ENCODE measurements at regions not wholly inside any gene's neighbourhood (a gene's known extent, or its start where the extent isn't known, plus 50 kb on each side); places are given as distances from the start of the nearest gene placed in this dataset.

DNA sequence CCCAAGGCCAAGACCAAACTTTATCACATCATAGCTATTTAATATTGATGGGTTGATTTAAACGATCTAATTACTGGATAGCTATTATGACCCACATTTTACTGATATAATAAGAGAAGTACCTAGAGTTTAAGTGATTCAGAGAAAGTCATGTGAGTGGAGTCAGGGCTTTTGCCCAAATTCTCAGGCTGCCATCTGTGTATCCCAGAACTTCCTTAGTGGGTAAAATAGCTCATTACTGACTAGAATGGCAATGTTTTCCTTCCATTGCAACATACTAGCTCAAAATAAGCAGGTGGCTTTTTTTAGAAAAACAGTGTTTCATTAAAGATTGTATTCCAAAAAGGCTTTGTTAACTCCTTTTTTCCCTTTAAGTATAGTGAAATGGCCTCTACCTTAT is 113.9 kb upstream of the MAF start:
- no peak for DNase-seq
- Mint-ChIP-seq H3K4me3 (no peak overlapping the region), H3K36me3 (ENCODE audit: low read depth) (peaks cover 2% of the 10 kb centered on the region), H3K9me3 (peaks cover 3% of the 10 kb centered on the region), H3K27me3 (peaks cover 4% of the 10 kb centered on the region), H3K27ac (no peak overlapping the region), H3K4me1 (peaks cover 9% of the 10 kb centered on the region)
- ChIA-PET CTCF (interaction anchor here (0.8 to 1.3 kb wide), 2 partner anchors 10 to 11 kb away, joined by 3 to 4 read pairs; no protein-coding TSS in a partner anchor), POLR2A (interaction anchor here (0.6 kb wide), 1 partner anchor 17 kb away, joined by 3 read pairs; no protein-coding TSS in a partner anchor)

- DNase-seq: no peak
- CTCF ChIA-PET: interaction anchor here (0.8 to 1.3 kb wide), 3 partner anchors 10 to 40 kb away, joined by 3 to 4 read pairs (median 3); no protein-coding TSS in a partner anchor
- H3K4me3 Mint-ChIP-seq: no peak overlapping the region
- peaks cover 3% of the 10 kb centered on the region for H3K9me3 Mint-ChIP-seq
- H3K27ac Mint-ChIP-seq: no peak overlapping the region
- peaks cover 2% of the 10 kb centered on the region for H3K36me3 Mint-ChIP-seq (ENCODE audit: low read depth)
- H3K27me3 Mint-ChIP-seq: peaks cover 4% of the 10 kb centered on the region
- POLR2A ChIA-PET: interaction anchor here (0.6 kb wide), 1 partner anchor 18 kb away, joined by 3 read pairs; no protein-coding TSS in a partner anchor
- H3K4me1 Mint-ChIP-seq: peaks cover 9% of the 10 kb centered on the region
These were observed 113.2 kb upstream of the MAF start for GRCh38 chr16:79713609-79714309.

- H3K9me3 Mint-ChIP-seq: peaks cover 3% of the 10 kb centered on the region
- DNase-seq: no peak
- ChIA-PET CTCF (no interaction called here), POLR2A (no interaction called here)
- H3K4me1 Mint-ChIP-seq: peaks cover 9% of the 10 kb centered on the region
- peaks cover 2% of the 10 kb centered on the region for H3K36me3 Mint-ChIP-seq (ENCODE audit: low read depth)
- H3K27me3 Mint-ChIP-seq: peaks cover 4% of the 10 kb centered on the region
- no peak overlapping the region for H3K4me3 Mint-ChIP-seq
- H3K27ac Mint-ChIP-seq: no peak overlapping the region
These were observed 111.7 kb upstream of the MAF start for GRCh38 chr16:79712276-79712675.

GRCh38 chr16:79707876-79708275 is 107.3 kb upstream of the MAF start:
- H3K27me3 Mint-ChIP-seq: no peaks in the 10 kb centered on the region
- no peak overlapping the region for H3K27ac Mint-ChIP-seq
- H3K4me1 Mint-ChIP-seq: no peaks in the 10 kb centered on the region
- no peak overlapping the region for H3K4me3 Mint-ChIP-seq
- no peaks in the 10 kb centered on the region for H3K9me3 Mint-ChIP-seq
- DNase-seq: no peak
- H3K36me3 Mint-ChIP-seq (ENCODE audit: low read depth): no peaks in the 10 kb centered on the region
- ChIA-PET POLR2A (no interaction called here), CTCF (no interaction called here)

DNA sequence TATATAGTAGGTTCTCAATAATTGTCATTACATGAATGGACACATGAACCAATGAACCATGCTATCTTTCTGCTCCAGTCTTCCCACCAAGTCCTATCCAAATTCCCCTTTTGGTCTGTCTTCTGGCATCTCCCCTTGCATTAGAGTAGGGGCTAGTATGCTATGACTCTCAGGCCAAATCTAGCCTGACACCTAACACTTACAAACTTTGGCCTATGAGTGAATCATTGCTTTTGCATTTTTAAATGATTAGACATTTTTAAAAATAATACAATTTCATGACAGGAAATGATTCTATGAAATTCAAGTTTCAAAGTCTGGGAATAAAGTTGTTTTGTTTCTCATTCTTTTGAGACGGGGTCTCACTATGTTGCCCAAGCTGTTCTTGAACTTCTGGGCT is 102.5 kb upstream of the MAF start:
- Mint-ChIP-seq H3K4me1 (no peaks in the 10 kb centered on the region), H3K36me3 (ENCODE audit: low read depth) (no peaks in the 10 kb centered on the region), H3K27ac (no peak overlapping the region), H3K27me3 (no peaks in the 10 kb centered on the region), H3K4me3 (no peak overlapping the region), H3K9me3 (no peaks in the 10 kb centered on the region)
- ChIA-PET POLR2A (no interaction called here), CTCF (no interaction called here)
- no peak for DNase-seq

- Mint-ChIP-seq H3K36me3 (ENCODE audit: low read depth) (no peaks in the 10 kb centered on the region), H3K4me1 (no peaks in the 10 kb centered on the region), H3K9me3 (peaks cover 3% of the 10 kb centered on the region), H3K27me3 (peaks cover 5% of the 10 kb centered on the region), H3K4me3 (no peak overlapping the region), H3K27ac (no peak overlapping the region)
- DNase-seq: no peak
- ChIA-PET POLR2A (no interaction called here), CTCF (no interaction called here)
These were observed 97.8 kb upstream of the MAF start for GRCh38 chr16:79698341-79698753.

GRCh38 chr16:79697562-79698112 is 97.1 kb upstream of the MAF start:
- H3K4me1 Mint-ChIP-seq: no peaks in the 10 kb centered on the region
- DNase-seq: no peak
- peaks cover 7% of the 10 kb centered on the region for H3K9me3 Mint-ChIP-seq
- CTCF ChIA-PET: interaction anchor here (1.0 kb wide), 1 partner anchor 26 kb away, joined by 3 read pairs; no protein-coding TSS in a partner anchor
- no peak overlapping the region for H3K4me3 Mint-ChIP-seq
- no peak overlapping the region for H3K27ac Mint-ChIP-seq
- H3K36me3 Mint-ChIP-seq (ENCODE audit: low read depth): no peaks in the 10 kb centered on the region
- POLR2A ChIA-PET: no interaction called here
- H3K27me3 Mint-ChIP-seq: peaks cover 5% of the 10 kb centered on the region

GRCh38 chr16:79691007-79691406 is 90.5 kb upstream of the MAF start:
- CTCF ChIA-PET: interaction anchor here (0.6 kb wide), 1 partner anchor 1554 kb away, joined by 3 read pairs; no protein-coding TSS in a partner anchor
- no peak overlapping the region for H3K4me3 Mint-ChIP-seq
- H3K9me3 Mint-ChIP-seq: peaks cover 10% of the 10 kb centered on the region
- POLR2A ChIA-PET: no interaction called here
- peaks cover 4% of the 10 kb centered on the region for H3K27me3 Mint-ChIP-seq
- H3K4me1 Mint-ChIP-seq: no peaks in the 10 kb centered on the region
- no peaks in the 10 kb centered on the region for H3K36me3 Mint-ChIP-seq (ENCODE audit: low read depth)
- DNase-seq: no peak
- no peak overlapping the region for H3K27ac Mint-ChIP-seq

DNA sequence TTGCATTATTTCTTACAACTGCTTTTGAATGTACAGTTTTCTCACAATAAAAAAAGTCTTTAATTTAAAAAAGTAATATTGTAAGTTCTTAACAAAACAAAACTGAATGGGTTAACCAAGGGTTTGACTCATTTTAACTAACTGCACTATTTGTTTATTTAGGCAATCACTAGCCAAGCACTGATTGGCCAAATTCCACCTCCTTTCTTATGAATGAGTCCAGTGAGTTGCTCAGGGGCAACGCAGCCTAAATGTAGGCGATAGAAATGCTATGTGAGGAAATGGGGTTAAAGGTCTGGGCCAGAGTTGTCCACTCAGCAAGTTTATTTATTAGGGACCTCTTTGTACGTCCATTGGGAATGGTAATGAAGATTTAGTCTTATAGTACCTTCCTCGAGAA is 89.6 kb upstream of the MAF start:
- no peak overlapping the region for H3K4me3 Mint-ChIP-seq
- no peaks in the 10 kb centered on the region for H3K4me1 Mint-ChIP-seq
- CTCF ChIA-PET: no interaction called here
- no peak for DNase-seq
- H3K27me3 Mint-ChIP-seq: peaks cover 4% of the 10 kb centered on the region
- POLR2A ChIA-PET: no interaction called here
- H3K27ac Mint-ChIP-seq: no peak overlapping the region
- H3K9me3 Mint-ChIP-seq: peaks cover 10% of the 10 kb centered on the region
- H3K36me3 Mint-ChIP-seq (ENCODE audit: low read depth): no peaks in the 10 kb centered on the region

DNA sequence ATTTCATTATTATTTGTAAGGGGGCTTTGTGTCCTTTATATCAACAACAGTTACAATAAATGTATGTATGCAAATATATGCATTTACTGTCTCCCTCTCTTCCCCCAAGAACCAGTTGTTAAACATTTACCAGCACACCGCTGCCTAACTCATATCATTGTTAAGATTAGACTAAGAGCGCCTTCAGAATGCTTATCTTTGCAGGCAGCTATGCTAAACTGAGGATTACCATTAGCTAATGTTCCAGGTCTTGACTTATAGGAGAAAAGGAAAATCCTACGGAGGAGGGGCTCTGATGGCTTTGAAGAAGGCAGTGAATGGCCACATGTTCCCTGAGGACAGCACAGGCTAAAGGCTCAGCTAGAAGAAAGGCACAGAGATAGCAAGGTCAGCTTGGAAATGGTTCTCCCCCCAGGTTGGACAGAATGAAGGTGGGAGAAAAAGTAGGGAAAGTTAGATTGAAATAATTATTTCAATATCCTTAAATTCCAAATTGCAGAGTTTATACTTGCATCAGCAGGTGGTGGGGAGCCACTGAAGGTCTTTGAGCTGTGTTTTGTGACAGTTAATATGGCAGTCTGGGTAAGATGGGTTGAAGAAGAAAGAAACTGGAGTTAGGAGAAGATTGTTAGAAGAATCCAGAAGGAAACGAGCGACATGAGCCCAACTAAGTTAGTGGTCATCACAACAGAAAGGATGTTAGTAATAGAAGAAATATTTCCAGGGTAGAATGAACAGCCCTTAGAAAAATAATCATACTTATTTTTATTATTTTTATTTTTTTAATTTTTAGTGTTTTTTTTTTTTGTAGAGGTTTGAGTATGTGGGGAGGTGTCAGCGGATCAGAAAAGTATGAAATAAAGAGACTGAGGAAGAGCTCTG is 87.0 kb upstream of the MAF start:
- Mint-ChIP-seq H3K27me3 (peaks cover 2% of the 10 kb centered on the region), H3K36me3 (ENCODE audit: low read depth) (no peaks in the 10 kb centered on the region), H3K9me3 (peaks cover 4% of the 10 kb centered on the region), H3K4me1 (no peaks in the 10 kb centered on the region), H3K27ac (no peak overlapping the region), H3K4me3 (no peak overlapping the region)
- POLR2A ChIA-PET: no interaction called here
- CTCF ChIA-PET: interaction anchor here (0.5 kb wide), 1 partner anchor 1689 kb away, joined by 3 read pairs; no protein-coding TSS in a partner anchor
- DNase-seq: no peak

DNA sequence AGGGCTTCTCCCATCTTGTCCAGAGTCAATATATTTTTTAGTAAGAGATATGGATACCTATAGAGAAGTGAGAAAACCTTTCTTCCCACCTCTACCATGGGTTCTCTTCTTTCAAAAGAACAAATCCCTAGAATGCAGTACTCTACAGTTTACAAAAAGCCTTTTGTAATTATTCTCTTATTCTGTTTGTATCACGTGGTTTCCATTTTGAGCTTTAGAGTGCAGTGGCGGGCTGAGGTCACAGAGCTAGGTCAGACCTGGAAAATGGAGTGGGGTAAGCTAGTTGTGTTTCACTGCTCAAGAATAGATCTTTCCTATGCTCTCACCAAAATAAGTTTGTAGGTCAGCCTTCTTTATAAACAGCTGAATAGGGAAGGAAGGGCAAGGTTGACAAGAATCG is 85.3 kb upstream of the MAF start:
- no peak overlapping the region for H3K4me3 Mint-ChIP-seq
- ChIA-PET POLR2A (no interaction called here), CTCF (interaction anchor here (0.5 to 0.8 kb wide), 2 partner anchors 10 to 34 kb away, joined by 4 to 5 read pairs; no protein-coding TSS in a partner anchor)
- DNase-seq: no peak
- no peaks in the 10 kb centered on the region for H3K36me3 Mint-ChIP-seq (ENCODE audit: low read depth)
- peaks cover 4% of the 10 kb centered on the region for H3K9me3 Mint-ChIP-seq
- no peaks in the 10 kb centered on the region for H3K27me3 Mint-ChIP-seq
- H3K27ac Mint-ChIP-seq: no peak overlapping the region
- H3K4me1 Mint-ChIP-seq: no peaks in the 10 kb centered on the region

DNA sequence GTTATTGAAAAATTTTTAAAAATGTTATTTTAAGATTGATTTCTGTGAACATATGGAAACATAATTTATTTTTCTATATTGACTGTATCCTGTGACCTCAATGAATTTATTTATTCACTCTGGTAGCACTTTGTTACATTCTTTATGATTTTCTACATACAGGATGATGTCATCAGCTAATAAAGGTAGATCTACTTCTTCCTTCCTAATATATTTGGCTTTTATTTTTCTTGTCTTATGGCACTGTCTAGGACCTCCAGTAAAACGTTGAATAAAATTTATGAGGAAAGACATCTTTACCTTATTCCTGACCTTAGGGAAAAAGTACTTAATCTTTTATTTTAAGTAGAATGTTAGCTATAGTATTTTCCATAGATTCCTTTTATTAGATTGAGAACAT is 78.8 kb upstream of the MAF start:
- Mint-ChIP-seq H3K27me3 (peaks cover 5% of the 10 kb centered on the region), H3K4me1 (no peaks in the 10 kb centered on the region), H3K27ac (no peak overlapping the region), H3K36me3 (ENCODE audit: low read depth) (no peaks in the 10 kb centered on the region), H3K4me3 (no peak overlapping the region), H3K9me3 (no peaks in the 10 kb centered on the region)
- ChIA-PET POLR2A (no interaction called here), CTCF (no interaction called here)
- DNase-seq: no peak
